ENCODE measurements at regions not wholly inside any gene's neighbourhood (a gene's known extent, or its start where the extent isn't known, plus 50 kb on each side); places are given as distances from the start of the nearest gene placed in this dataset.
"Not testable (repeated sequence)": the region's sequence is repeated elsewhere in the genome, so short reads cannot be mapped to it uniquely, and the experiment has no call there.

DNA sequence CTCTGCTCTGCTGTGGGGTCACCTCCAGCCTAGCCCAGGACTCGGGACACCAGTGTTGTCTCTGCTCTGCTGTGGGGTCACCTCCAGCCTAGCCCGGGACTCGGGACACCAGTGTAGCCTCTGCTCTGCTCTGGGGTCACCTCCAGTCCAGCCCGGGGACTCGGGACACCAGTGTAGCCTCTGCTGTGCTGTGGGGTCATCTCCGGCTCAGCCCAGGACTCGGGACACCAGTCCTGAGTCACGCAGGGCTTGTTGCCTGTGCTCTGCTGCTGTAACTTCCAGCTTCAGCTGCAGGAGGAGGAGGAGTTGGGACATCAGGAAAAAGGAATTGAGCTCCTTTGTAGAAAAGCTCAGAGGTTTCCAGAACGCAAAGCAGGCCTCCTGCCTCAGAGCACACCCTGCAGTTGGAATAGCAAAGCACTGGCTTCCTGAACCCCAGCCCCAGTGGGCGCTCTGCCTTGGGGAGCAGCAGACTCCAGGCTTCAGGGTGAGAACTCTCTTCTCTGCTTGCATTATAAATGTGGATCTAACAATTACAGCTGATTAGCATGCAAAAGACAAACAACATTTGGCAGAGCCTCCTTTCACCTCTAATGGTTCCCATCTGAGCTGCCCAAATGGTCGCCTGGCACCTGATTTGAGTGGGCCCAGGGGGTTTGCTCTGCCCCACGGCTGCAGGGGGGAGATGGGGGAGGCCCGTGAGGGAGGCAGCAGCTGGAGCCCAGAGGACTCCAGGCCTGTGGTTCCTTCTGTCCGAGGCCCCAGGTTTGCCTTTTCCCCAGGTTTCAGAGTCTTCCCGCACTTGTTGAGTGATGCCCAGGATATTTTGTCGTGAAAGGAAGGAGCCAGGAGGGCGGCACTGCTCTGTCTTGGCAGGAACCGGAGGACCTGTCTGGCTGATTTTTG, 323.7 kb downstream of the ADGRD1 start:
- DNase-seq = not testable (repeated sequence)

- not testable (repeated sequence) for DNase-seq
These were observed 324.9 kb downstream of the ADGRD1 start for GRCh38 chr12:131278451-131279115.

GRCh38 chr12:131279281-131279921, 325.7 kb downstream of the ADGRD1 start:
- no peak for DNase-seq

DNA sequence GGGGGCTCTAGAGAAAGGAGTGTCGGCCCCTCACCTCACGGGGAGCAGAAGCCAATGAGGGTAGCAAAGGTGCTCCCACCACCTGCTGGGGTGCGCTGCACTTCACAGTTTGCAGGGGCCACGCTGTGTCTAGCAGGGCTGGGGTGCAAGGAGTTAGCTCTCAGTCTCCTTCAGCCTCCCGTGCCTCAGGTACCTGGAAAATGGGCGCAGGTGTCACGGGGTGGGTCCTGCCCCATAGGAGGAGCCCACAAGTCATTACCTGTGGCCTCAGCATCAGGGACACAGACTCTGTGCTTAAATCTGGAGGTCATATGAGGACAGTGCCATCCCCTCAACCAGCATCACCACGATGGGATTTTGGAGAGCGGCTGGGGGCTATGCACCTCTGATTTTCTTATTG, 326.7 kb downstream of the ADGRD1 start:
- no peak for DNase-seq

- no peak for DNase-seq
These were observed 327.3 kb downstream of the ADGRD1 start for GRCh38 chr12:131281016-131281415.

DNA sequence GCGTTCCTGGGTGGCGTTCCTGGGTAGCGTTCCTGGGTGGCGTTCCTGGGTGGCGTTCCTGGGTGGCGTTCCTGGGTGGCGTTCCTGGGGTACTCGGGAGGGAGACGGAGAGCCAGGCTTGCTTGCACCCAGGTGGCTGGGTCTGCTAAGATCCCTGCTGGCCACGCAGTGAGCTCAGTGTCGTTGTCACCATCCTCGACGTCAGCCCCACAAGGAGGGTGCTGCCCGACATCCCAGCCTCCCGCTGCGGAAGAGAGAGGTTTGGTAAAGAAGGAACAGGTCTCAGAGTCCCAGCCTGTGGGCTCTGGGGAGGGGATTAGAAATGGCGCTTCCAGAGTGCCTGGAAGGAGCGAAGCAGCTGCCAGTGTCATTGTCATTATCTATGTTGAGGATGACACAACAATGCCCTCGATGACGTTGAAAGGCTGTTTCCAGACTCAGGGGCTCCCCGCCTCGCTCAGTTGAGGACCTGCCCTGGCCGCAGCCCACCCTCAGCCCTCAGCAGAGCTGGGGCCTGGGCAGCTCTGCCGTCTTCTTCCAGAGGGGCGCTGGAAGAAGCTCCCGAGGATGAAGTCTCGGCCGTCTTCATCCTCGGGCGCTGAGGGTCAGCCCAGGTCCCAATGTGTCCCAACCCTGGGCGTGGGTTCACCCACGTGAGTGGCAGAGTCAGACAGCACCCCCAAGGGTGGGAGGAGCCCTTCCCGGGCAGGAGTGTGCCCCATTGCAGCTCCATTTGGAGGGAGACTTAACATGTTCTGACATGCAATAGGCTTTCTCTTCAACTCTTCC, 328.8 kb downstream of the ADGRD1 start:
- no peak for DNase-seq

GRCh38 chr12:131283191-131283861, 329.6 kb downstream of the ADGRD1 start:
- DNase-seq = no peak

- DNase-seq = not testable (repeated sequence)
These were observed 330.4 kb downstream of the ADGRD1 start for GRCh38 chr12:131283862-131284825.

GRCh38 chr12:131284954-131285904, 331.5 kb downstream of the ADGRD1 start:
- DNase-seq = not testable (repeated sequence)

- not testable (repeated sequence) for DNase-seq
These were observed 332.2 kb downstream of the ADGRD1 start for GRCh38 chr12:131285905-131286295.

DNA sequence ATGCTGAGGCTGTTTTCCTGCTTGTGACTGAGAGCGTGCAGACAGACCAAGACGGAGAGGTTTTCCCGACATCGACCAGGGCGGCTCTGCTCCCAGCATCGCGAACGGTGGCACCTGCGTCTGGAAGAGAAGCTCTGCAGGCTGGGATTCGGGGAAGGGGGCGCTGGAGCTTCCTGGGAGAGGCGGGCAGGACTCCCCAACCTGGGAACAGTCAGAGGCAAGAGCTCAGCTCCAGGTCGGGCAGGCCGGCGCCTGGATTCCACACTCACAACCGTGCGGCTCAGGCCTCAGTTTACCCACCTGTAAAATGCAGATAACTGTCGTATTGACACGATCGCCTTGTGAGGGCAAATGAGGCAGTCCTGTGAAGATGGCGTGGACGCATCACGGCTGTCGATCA, 332.6 kb downstream of the ADGRD1 start:
- not testable (repeated sequence) for DNase-seq

- no peak for DNase-seq
These were observed 333.6 kb downstream of the ADGRD1 start for GRCh38 chr12:131287015-131287937.

GRCh38 chr12:131287938-131288764, 334.4 kb downstream of the ADGRD1 start:
- peak; percentile 37 to 48 for DNase-seq

- DNase-seq = not testable (repeated sequence)
These were observed 335.3 kb downstream of the ADGRD1 start for GRCh38 chr12:131288765-131289695.

- not testable (repeated sequence) for DNase-seq
These were observed 336.1 kb downstream of the ADGRD1 start for GRCh38 chr12:131289807-131290206.

DNA sequence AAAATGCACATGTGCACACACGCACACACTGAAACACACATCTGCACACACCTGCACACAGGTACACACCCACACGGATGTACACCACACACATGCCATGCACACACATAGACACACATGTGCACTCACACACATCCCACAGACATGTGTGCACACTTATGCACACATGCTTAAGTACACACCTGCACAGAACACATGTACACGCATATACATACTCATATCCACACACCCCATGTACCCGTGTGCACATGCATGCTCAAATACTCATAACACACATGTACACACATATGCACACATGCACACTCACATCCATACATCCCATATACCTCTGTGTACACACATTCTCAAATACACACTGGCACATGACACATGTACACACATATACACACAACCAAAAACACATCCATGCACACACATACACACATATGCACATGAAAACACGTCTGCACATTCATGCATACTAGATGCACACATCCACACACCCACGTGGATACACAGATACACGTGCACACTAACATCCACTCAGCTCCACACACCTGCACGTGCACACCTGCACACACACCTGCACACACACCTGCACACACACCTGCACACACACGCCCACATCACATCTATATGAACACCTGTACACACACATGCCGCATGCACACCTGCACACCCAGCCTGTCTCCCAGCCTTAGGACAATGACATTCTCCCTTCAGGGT, 336.7 kb downstream of the ADGRD1 start:
- DNase-seq = no peak
